COR-L47 (cell line): ENCODE measurements at regions not wholly inside any gene's neighbourhood (a gene's known extent, or its start where the extent isn't known, plus 50 kb on each side); places are given as distances from the start of the nearest gene placed in this dataset.

Experiments used
- DNase-seq: peaks from one replicate; lab custom pipeline; 2025; lab: John Stamatoyannopoulos, UW

- no peak for DNase-seq
Measured at GRCh38 chr4:178288462-178288861, 846.2 kb upstream of the AGA start.

- no peak for DNase-seq
Measured at GRCh38 chr4:178293601-178294000, 851.4 kb upstream of the AGA start.

- no peak for DNase-seq
Measured at GRCh38 chr4:178296669-178297068, 854.4 kb upstream of the AGA start.

- DNase-seq: no peak
Measured at GRCh38 chr4:178306565-178306964, 864.3 kb upstream of the AGA start.

GRCh38 chr4:178309890-178310289 is 867.7 kb upstream of the AGA start:
- no peak for DNase-seq

GRCh38 chr4:178311997-178312396 is 869.8 kb upstream of the AGA start:
- no peak for DNase-seq

GRCh38 chr4:178314287-178314686 is 872.0 kb upstream of the AGA start:
- no peak for DNase-seq

- no peak for DNase-seq
Measured at GRCh38 chr4:178316211-178316610, 874.0 kb upstream of the AGA start.

GRCh38 chr4:178320003-178320402 is 877.8 kb upstream of the AGA start:
- no peak for DNase-seq

- DNase-seq: no peak
Measured at GRCh38 chr4:178322524-178323183, 880.4 kb upstream of the AGA start.

- DNase-seq: no peak
Measured at GRCh38 chr4:178329226-178329872, 887.1 kb upstream of the AGA start.

GRCh38 chr4:178333355-178333754 is 891.1 kb upstream of the AGA start:
- DNase-seq: no peak

- DNase-seq: no peak
Measured at GRCh38 chr4:178339769-178340168, 897.5 kb upstream of the AGA start.

GRCh38 chr4:178340468-178340867 is 898.2 kb upstream of the AGA start:
- no peak for DNase-seq

- DNase-seq: no peak
Measured at GRCh38 chr4:178344096-178344495, 901.9 kb upstream of the AGA start.

GRCh38 chr4:178347111-178347510 is 904.9 kb upstream of the AGA start:
- DNase-seq: no peak

GRCh38 chr4:178349601-178350000 is 907.4 kb upstream of the AGA start:
- DNase-seq: no peak

- DNase-seq: no peak
Measured at GRCh38 chr4:178351185-178351584, 908.9 kb upstream of the AGA start.

GRCh38 chr4:178356725-178357124 is 914.5 kb upstream of the AGA start:
- DNase-seq: no peak

GRCh38 chr4:178385481-178385880 is 943.2 kb upstream of the AGA start:
- no peak for DNase-seq

- no peak for DNase-seq
Measured at GRCh38 chr4:178387756-178388155, 945.5 kb upstream of the AGA start.

- DNase-seq: no peak
Measured at GRCh38 chr4:178395798-178396197, 953.6 kb upstream of the AGA start.

GRCh38 chr4:178412455-178412854 is 970.2 kb upstream of the AGA start:
- DNase-seq: no peak

GRCh38 chr4:178414042-178414441 is 971.8 kb upstream of the AGA start:
- DNase-seq: no peak
